ENCODE measurements at regions not wholly inside any gene's neighbourhood (a gene's known extent, or its start where the extent isn't known, plus 50 kb on each side); places are given as distances from the start of the nearest gene placed in this dataset.

DNA sequence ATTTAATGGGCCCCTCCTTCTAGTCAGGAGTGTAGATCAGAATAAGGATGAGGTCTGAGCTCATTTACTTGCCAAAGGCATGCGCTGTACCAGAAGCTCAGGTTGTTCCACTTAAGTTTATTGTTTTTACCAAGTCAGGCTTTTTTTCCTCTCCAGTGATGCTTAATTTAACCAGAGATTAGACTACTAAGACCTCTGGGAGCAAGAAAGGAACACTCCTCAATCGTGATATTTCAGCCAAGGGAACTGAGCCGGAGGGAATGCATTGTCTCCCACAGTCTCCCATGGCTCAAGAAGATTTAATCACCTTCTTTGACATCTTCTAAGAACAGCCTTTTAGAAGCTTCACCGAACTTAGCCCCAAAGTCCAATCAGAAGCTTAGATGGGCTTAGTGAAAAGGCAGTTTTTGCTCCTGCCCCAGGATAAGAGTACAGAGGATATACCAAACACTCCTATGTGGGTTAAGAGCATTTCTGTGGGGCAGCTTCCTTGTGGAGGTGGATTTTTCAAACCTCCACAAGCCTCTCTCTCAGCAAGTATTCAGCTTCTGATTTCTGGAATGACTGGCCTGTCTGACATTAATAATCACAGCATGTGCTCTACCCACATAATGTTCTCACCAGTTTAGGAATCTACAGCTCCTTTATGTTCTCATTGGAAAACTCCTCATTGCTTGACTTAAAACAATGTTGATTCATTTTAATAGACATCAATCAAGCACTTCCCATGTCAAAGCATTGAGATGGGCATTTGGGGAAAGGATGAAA is 322.7 kb downstream of the SUCLA2 start:
- Histone ChIP-seq H3K27me3 (ENCODE audit: control insufficient read depth in 2 of 2, insufficient read depth in 2 of 2, low read length in 2 of 2) (no peaks in the 10 kb centered on the region), H3K4me2 (replicated peaks; ENCODE audit: extremely low read depth, low read length, poor library complexity, severe bottlenecking) (no peak overlapping the region), H3K79me2 (ENCODE audit: insufficient read depth, low read length) (no peaks in the 10 kb centered on the region), H3K4me1 (ENCODE audit: control insufficient read depth in 1 of 2, insufficient read depth in 2 of 2, low read length in 2 of 2) (no peaks in the 10 kb centered on the region), H3K36me3 (replicated peaks in 1 of 2; ENCODE audit: control insufficient read depth in 1 of 2, insufficient read depth in 2 of 2, low read length in 2 of 2) (no peaks in the 10 kb centered on the region), H4K20me1 (ENCODE audit: insufficient read depth, low read length) (no peaks in the 10 kb centered on the region), H3K9ac (ENCODE audit: insufficient read depth, low read length, poor library complexity, severe bottlenecking) (no peak overlapping the region), H2AFZ (ENCODE audit: insufficient read depth, low read depth, low read length, poor library complexity, severe bottlenecking) (no peak overlapping the region), H3K27ac (ENCODE audit: low read depth in 1 of 2, low read length in 2 of 2) (no peak overlapping the region), H3K9me3 (replicated peaks in 1 of 2; ENCODE audit: control insufficient read depth in 1 of 2, insufficient read depth in 1 of 2, low read length in 2 of 2) (no peaks in the 10 kb centered on the region), H3K4me3 (replicated peaks in 1 of 3; ENCODE audit: low read depth in 2 of 3, low read length in 3 of 3) (no peak overlapping the region)
- intact Hi-C loops (cut with micrococcal nuclease): no loop called here
- Mint-ChIP-seq H3K4me1 (peaks cover 2% of the 10 kb centered on the region), H3K36me3 (no peaks in the 10 kb centered on the region), H3K9me3 (peaks cover 0 to 2% (median 0%) of the 10 kb centered on the region in 7 donors), H3K4me3 (no peak overlapping the region), H3K27me3 (ENCODE audit: low read depth in 3 of 3) (peaks cover 0 to 1% (median 0%) of the 10 kb centered on the region in 3 donors), H3K27ac (no peak overlapping the region)
- no peak for DNase-seq
- WGBS (ENCODE audit: insufficient coverage): no CpG with 5 or more reads among the region's 4 CpGs
- TF ChIP-seq, protein P1, sequence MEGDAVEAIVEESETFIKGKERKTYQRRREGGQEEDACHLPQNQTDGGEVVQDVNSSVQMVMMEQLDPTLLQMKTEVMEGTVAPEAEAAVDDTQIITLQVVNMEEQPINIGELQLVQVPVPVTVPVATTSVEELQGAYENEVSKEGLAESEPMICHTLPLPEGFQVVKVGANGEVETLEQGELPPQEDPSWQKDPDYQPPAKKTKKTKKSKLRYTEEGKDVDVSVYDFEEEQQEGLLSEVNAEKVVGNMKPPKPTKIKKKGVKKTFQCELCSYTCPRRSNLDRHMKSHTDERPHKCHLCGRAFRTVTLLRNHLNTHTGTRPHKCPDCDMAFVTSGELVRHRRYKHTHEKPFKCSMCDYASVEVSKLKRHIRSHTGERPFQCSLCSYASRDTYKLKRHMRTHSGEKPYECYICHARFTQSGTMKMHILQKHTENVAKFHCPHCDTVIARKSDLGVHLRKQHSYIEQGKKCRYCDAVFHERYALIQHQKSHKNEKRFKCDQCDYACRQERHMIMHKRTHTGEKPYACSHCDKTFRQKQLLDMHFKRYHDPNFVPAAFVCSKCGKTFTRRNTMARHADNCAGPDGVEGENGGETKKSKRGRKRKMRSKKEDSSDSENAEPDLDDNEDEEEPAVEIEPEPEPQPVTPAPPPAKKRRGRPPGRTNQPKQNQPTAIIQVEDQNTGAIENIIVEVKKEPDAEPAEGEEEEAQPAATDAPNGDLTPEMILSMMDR (IDR thresholded peaks at IDR 0.05): no peak

DNA sequence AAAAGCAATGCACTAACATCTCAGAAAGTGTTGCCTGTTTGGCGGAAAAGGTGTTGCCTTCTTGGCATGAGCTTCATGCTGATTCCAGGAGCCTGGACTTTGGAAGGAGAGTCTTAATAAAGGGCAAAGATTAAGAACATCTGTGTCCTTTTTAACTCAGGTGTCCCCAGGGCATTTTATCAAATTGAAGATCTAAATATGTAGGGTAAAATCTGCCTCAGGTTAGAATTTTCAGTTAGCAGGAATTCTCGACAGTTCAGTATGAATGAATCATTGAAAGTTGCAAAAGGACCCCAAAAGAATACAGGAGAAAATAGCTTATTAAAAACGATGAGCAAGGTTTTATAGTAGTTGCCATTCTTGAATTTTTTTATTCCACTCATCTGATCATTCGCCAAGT is 325.2 kb downstream of the SUCLA2 start:
- no peaks in the 10 kb centered on the region for H4K20me1 ChIP-seq (ENCODE audit: insufficient read depth, low read length)
- no peak overlapping the region for H3K4me3 Mint-ChIP-seq
- DNase-seq: no peak
- H3K4me1 Mint-ChIP-seq: peaks cover 15% of the 10 kb centered on the region
- TF ChIP-seq, protein P1 (IDR thresholded peaks at IDR 0.05): no peak
- no peaks in the 10 kb centered on the region for H3K36me3 Mint-ChIP-seq
- no peaks in the 10 kb centered on the region for H3K27me3 ChIP-seq (ENCODE audit: control insufficient read depth in 2 of 2, insufficient read depth in 2 of 2, low read length in 2 of 2)
- no peak overlapping the region for H2AFZ ChIP-seq (ENCODE audit: insufficient read depth, low read depth, low read length, poor library complexity, severe bottlenecking)
- no peaks in the 10 kb centered on the region for H3K9me3 ChIP-seq (replicated peaks in 1 of 2; ENCODE audit: control insufficient read depth in 1 of 2, insufficient read depth in 1 of 2, low read length in 2 of 2)
- no peak overlapping the region for H3K4me3 ChIP-seq (replicated peaks in 1 of 3; ENCODE audit: low read depth in 2 of 3, low read length in 3 of 3)
- peaks cover 0 to 1% (median 0%) of the 10 kb centered on the region in 3 donors for H3K27me3 Mint-ChIP-seq (ENCODE audit: low read depth in 3 of 3)
- no peak overlapping the region for H3K9ac ChIP-seq (ENCODE audit: insufficient read depth, low read length, poor library complexity, severe bottlenecking)
- no peak overlapping the region for H3K4me2 ChIP-seq (replicated peaks; ENCODE audit: extremely low read depth, low read length, poor library complexity, severe bottlenecking)
- H3K9me3 Mint-ChIP-seq: peaks cover 0 to 2% (median 0%) of the 10 kb centered on the region in 7 donors
- no peaks in the 10 kb centered on the region for H3K79me2 ChIP-seq (ENCODE audit: insufficient read depth, low read length)
- no peak overlapping the region for H3K27ac ChIP-seq (ENCODE audit: low read depth in 1 of 2, low read length in 2 of 2)
- no peaks in the 10 kb centered on the region for H3K36me3 ChIP-seq (replicated peaks in 1 of 2; ENCODE audit: control insufficient read depth in 1 of 2, insufficient read depth in 2 of 2, low read length in 2 of 2)
- no peaks in the 10 kb centered on the region for H3K4me1 ChIP-seq (ENCODE audit: control insufficient read depth in 1 of 2, insufficient read depth in 2 of 2, low read length in 2 of 2)
- no peak overlapping the region for H3K27ac Mint-ChIP-seq
- intact Hi-C loops (cut with micrococcal nuclease): no loop called here
- 80% methylated on average over 2 of the region's 4 CpGs for WGBS (ENCODE audit: insufficient coverage)
